Adipocyte (in vitro differentiated cells): ENCODE measurements at regions not wholly inside any gene's neighbourhood (a gene's known extent, or its start where the extent isn't known, plus 50 kb on each side); places are given as distances from the start of the nearest gene placed in this dataset.

Experiments used
- DNase-seq: peaks from one replicate; pipeline ENCODE4 v3.0.0-alpha.2; 2015; ENCODE audit warnings: low read depth
- H3K27me3 ChIP-seq: replicated peaks from 2 replicates; pipeline ENCODE4 v1.7.0; 2013; ENCODE audit warnings: mild to moderate bottlenecking, low read length, moderate library complexity; ENCODE audit not compliant: control insufficient read depth, insufficient read depth
- H3K36me3 ChIP-seq: 2 replicates; pipeline ENCODE4 v1.7.0; 2013; ENCODE audit warnings: low read length, mild to moderate bottlenecking, moderate library complexity; ENCODE audit not compliant: control insufficient read depth, insufficient read depth, severe bottlenecking
- H3K4me1 ChIP-seq: 2 replicates; pipeline ENCODE4 v1.7.0; 2013; ENCODE audit warnings: mild to moderate bottlenecking, low read length, moderate library complexity; ENCODE audit not compliant: control insufficient read depth, insufficient read depth
- H3K4me3 ChIP-seq: 2 replicates; pipeline ENCODE4 v1.7.0; 2013; ENCODE audit warnings: mild to moderate bottlenecking, low read length, moderate library complexity
- H3K9ac ChIP-seq: 2 replicates; pipeline ENCODE4 v1.7.0; 2013; ENCODE audit warnings: mild to moderate bottlenecking, low read length, moderate library complexity
- H3K9me3 ChIP-seq: 2 replicates; pipeline ENCODE4 v1.7.0; 2013; ENCODE audit warnings: mild to moderate bottlenecking, low read length, moderate library complexity; ENCODE audit not compliant: control insufficient read depth

DNA sequence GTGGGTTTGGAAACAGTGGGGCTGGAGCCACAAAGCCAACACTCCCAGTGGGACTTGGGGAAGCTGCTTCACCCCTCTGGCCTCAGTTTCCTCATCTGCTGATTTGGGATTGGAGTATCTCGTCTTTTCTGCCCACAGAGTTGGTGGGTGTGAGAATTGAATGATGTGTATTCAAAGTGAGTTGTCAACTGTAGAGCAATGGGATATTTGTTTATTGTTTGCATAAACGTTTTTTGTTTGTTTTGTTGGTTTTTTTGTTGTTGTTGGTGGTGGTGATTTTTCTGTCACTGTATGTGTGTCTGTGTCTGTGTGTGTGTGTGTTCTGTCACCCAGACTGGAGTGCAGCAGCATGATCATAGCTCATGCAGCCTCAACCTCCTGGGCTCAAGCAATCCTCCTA, 542.0 kb downstream of the MIAT start:
- Histone ChIP-seq H3K27me3 (peaks cover 22% of the 10 kb centered on the region), H3K4me3 (no peak overlapping the region), H3K36me3 (no peaks in the 10 kb centered on the region), H3K9me3 (no peaks in the 10 kb centered on the region), H3K9ac (no peak overlapping the region), H3K4me1 (peaks cover 27% of the 10 kb centered on the region)
- DNase-seq: no peak

DNA sequence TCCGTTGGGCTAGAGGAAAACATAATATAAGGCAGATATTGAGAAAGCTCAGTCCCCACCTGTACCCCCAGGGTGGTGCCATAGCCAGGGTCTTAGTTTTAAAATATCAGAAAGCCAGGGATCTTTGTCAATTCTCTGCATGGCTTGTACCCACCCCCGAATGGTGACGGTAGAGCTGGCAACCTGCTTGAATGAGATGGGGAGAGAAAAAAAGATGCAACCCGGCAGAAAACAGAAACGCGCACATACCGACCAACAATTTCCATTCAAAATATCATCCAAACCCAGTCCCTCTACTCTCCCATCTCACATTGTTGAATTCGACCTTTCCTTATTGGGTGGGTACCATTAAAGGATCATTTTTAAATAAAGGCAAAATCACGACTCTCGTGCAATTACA, 543.9 kb downstream of the MIAT start:
- H3K27me3 ChIP-seq: peaks cover 7% of the 10 kb centered on the region
- DNase-seq: no peak
- peaks cover 24% of the 10 kb centered on the region for H3K4me1 ChIP-seq
- H3K36me3 ChIP-seq: no peaks in the 10 kb centered on the region
- no peak overlapping the region for H3K4me3 ChIP-seq
- peaks cover 3% of the 10 kb centered on the region for H3K9me3 ChIP-seq
- no peak overlapping the region for H3K9ac ChIP-seq

DNA sequence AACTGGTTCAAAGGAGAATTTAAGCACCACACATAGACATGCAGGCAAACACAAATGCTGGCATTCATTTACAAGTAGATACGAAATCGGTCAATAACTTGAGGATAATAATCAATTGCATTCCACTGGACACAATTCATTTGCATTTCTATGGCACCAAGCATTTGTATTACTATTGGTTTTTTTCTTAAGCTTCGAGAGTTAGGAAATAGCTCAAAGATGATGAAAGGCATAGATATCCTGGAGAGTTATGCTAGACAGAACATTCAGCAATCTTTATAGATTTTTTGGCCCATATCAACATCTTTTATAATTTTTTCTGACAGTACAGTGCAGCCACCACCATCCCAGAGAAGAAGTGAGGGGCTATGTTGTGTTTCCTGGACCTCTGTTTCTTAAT, 544.4 kb downstream of the MIAT start:
- peaks cover 3% of the 10 kb centered on the region for H3K9me3 ChIP-seq
- peak overlapping the region; percentile 64 for H3K9ac ChIP-seq
- no peak overlapping the region for H3K4me3 ChIP-seq
- H3K27me3 ChIP-seq: peaks cover 2% of the 10 kb centered on the region
- DNase-seq: peak; percentile 56
- peaks cover 24% of the 10 kb centered on the region for H3K4me1 ChIP-seq
- H3K36me3 ChIP-seq: no peaks in the 10 kb centered on the region

DNA sequence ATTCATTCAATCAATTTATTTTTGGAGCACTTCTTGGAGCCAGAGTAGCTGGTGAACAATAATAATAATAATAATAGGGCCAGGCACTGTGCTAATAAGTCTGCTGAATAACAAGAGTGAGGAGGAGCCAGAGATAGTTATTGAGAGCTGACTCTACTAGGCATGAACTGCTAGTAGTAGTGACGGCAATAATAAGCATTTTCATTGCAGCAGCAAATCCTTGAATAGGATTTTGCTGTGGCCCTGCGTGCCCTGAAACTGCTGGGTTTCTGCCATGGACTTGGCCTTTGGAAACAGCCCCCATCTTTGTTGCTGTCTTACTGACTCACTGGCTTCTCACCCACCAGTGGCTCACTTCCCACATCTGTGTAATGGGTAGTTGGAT, 545.9 kb downstream of the MIAT start:
- Histone ChIP-seq H3K9ac (peak overlapping the region; percentile 53), H3K4me1 (peaks cover 27% of the 10 kb centered on the region), H3K27me3 (no peaks in the 10 kb centered on the region), H3K9me3 (peaks cover 3% of the 10 kb centered on the region), H3K4me3 (peak overlapping the region; percentile 24), H3K36me3 (no peaks in the 10 kb centered on the region)
- DNase-seq: no peak

DNA sequence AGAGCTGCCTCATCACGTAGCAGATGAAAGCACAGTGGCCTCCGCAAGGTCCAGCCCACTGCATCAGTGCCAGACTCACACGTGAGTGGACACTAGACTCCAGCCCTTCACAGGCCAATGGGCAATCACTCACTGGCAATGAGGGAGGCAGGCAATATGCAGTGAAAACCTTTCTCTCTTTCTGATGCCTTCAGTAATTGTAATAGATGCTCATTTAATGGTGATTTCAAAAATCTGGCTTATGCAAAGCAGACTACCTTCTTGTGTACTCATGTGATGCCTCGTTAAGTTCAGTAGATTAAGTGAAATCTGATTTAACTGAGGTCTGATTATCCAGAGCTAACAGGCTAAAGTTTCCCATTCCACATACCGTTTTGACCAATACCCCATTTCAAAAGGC, 546.9 kb downstream of the MIAT start:
- no peak overlapping the region for H3K9ac ChIP-seq

DNA sequence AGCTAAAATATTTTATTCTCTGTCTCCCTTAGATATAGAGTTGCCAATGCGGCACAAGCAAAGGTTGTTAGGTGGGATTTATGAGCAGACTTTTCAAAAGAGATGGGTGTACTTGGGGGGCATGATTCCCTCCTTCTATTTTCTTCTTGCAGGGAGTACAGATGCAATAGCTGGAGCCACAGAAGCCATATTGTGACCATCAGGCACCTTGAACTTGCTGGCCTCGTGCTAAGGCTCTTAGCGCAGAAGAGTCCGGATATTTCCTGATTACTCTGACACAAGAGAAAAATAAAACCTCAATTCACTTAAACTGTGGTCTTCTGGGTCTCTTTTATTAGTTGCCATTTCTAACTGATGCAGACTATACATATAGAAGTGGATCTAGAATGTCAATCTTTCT, 547.4 kb downstream of the MIAT start:
- peaks cover 1% of the 10 kb centered on the region for H3K27me3 ChIP-seq
- DNase-seq: no peak

More for the DNA sequence above, 546.9 kb downstream of the MIAT start:
- DNase-seq: no peak
- Histone ChIP-seq H3K9me3 (peaks cover 3% of the 10 kb centered on the region), H3K4me1 (peaks cover 29% of the 10 kb centered on the region), H3K27me3 (no peaks in the 10 kb centered on the region), H3K36me3 (no peaks in the 10 kb centered on the region), H3K4me3 (no peak overlapping the region)

DNA sequence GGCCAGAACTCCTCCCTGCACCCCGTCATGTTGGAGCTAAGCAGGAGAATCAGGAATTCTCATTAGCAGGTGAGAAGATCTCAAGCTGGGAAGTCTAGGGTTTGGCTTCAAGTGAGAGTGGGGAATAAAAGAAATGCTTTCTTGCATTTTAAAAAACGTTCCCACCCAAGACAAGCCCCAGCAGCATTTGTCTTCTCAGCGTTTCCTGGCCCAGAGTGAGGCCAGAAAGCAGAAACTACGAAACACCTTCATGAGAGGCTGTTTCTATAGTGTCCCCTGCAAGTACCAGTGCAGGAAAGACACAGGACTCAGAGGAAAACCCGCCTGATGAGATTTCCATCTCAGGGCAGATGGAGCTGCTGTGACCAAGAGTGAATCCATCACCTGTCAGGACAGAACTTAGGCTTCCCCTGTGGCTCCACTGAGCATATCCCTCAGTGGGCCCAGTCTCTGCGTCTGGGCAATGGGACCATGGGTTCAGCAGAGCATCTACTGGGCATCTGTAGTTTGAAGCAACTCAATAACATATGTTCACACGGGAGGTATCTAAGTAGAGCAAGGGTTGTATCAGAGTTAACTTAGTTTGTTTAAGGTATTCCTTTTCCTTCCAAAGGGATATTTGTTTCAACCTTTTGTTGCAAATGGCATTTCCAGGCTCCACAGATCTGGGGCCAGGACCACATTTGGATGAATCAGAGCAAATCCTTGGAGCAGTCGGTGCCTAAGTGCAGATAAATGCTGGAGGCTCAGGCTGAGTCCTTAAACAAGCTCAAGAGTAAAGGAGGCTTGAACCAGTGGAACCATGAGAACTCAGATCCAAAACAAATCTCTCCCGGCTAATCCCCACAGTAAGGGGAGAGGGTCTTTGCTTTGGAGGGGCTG, 548.3 kb downstream of the MIAT start:
- Histone ChIP-seq H3K36me3 (no peaks in the 10 kb centered on the region), H3K9me3 (peaks cover 3% of the 10 kb centered on the region), H3K9ac (peak overlapping the region; percentile 4), H3K4me1 (peaks cover 29% of the 10 kb centered on the region), H3K27me3 (peaks cover 10% of the 10 kb centered on the region), H3K4me3 (no peak overlapping the region)
- no peak for DNase-seq

More for the DNA sequence above, 547.4 kb downstream of the MIAT start:
- Histone ChIP-seq H3K9ac (no peak overlapping the region), H3K4me1 (peaks cover 29% of the 10 kb centered on the region), H3K36me3 (no peaks in the 10 kb centered on the region), H3K4me3 (no peak overlapping the region), H3K9me3 (peaks cover 3% of the 10 kb centered on the region)

DNA sequence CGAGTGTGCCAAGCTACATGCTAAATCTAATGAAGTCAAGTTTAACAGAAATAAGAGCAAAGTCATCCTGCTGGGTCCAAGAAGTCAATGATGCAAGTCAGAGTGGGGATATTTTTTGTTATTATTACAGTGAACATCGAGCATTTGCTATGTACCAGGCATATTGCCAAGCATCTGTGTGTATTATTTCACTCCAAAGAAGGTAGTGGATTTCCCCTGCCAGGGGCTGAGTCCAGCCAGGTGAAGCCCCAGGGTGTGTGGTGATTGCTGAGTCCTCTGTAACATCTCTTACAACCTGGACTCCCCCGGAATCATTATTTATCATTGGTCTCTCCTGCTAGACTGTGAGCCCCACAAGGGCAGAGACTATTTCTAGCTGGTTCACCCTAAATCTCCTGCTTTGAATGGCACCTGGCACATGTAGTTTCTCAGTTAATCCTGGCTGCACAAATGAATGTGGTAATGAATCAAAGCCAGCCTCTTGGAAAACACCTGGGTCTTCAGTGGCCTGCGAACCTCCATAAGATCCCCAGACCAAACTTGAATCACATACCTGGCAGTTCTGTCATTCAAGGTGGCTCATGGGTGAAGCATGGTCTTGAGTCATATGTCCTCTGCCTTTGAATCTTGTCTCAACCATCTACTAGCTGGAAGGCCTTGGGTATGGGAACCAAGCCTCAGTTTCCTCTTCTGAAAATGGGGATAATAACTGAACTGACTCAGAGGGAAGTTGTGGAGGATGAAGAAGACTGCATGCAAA, 549.2 kb downstream of the MIAT start:
- H3K9me3 ChIP-seq: peaks cover 3% of the 10 kb centered on the region
- no peaks in the 10 kb centered on the region for H3K36me3 ChIP-seq
- H3K4me1 ChIP-seq: peaks cover 25% of the 10 kb centered on the region
- H3K27me3 ChIP-seq: peaks cover 17% of the 10 kb centered on the region
- H3K9ac ChIP-seq: peak overlapping the region; percentile 4
- H3K4me3 ChIP-seq: no peak overlapping the region
- DNase-seq: peak; percentile 52

DNA sequence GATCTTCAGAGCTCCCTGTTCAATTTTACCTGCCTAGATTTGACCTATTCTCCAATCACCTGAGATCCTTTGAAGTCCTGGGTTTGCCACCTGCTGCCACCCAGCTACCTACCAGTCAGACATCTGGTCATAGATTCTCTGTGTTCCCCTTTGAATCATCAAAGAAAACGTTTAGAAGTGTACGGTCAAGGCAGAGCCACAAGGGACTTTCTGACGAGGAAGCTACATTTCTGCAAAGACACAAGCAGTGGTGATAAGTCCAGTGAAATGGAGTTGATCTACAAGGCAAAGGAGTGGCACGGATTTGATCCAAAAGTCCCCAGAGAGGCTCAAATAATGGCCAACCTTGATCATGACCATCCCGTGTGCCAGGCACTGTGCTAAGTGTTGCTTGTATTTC, 549.9 kb downstream of the MIAT start:
- no peak overlapping the region for H3K4me3 ChIP-seq
- H3K36me3 ChIP-seq: no peaks in the 10 kb centered on the region
- no peak overlapping the region for H3K9ac ChIP-seq
- no peak for DNase-seq
- peaks cover 3% of the 10 kb centered on the region for H3K9me3 ChIP-seq
- peaks cover 25% of the 10 kb centered on the region for H3K4me1 ChIP-seq
- peaks cover 17% of the 10 kb centered on the region for H3K27me3 ChIP-seq

DNA sequence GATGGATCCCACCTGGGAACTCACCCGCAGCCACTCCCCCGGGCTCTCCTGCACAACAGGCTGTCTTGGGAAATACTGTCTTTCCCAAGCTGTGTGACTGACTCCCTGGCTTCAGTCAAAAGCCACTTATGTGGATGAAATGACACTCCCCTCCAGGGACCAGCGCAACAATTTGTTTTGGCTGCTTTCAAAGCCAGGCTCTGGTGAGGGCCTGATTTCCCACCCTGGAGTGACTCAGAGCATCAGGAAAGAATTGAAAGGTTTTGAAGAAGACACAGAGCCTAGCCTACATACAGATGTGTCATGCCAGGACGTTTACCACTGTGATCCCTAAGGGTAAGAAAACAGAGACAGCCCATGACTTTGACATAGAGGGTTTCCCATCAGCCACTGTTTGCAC, 550.5 kb downstream of the MIAT start:
- Histone ChIP-seq H3K9ac (no peak overlapping the region), H3K9me3 (peaks cover 3% of the 10 kb centered on the region), H3K4me3 (no peak overlapping the region), H3K36me3 (no peaks in the 10 kb centered on the region), H3K4me1 (peaks cover 23% of the 10 kb centered on the region), H3K27me3 (peaks cover 17% of the 10 kb centered on the region)
- peak; percentile 63 for DNase-seq

DNA sequence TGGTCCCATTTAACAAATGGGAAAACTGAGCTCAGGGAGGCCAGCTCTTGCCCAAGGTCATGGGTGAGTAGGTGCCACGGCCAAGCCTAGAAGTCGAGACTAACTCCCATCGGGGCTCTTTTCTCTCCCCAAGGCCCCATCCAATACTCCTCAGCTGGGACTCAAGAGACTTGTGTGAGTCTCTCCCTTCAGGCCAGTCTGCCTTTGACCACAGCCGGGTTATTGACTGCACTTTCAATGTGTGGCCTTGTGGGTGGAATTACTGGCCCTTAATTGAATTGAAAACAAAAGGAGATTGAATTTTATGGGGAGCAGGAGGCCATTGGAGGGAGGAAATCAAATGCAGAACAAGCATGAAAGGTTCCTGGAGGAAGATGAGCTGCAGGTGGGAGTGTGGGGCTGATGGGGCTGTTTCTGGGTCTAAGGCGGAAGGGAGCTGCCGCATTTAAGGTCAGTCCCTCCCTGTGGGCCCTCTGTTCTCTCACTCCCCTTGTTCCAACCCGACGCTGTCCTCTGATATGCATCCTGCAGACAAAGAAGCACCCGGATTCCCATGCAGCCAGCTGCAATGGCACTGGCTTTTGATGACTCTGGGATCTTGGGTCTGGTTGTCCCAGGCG, 552.8 kb downstream of the MIAT start:
- no peaks in the 10 kb centered on the region for H3K9me3 ChIP-seq
- H3K4me3 ChIP-seq: no peak overlapping the region
- DNase-seq: no peak
- H3K4me1 ChIP-seq: peaks cover 39% of the 10 kb centered on the region
- peaks cover 17% of the 10 kb centered on the region for H3K27me3 ChIP-seq
- H3K36me3 ChIP-seq: no peaks in the 10 kb centered on the region
- no peak overlapping the region for H3K9ac ChIP-seq
